Cardiac septum (tissue), 1 donor: ENCODE measurements at regions not wholly inside any gene's neighbourhood (a gene's known extent, or its start where the extent isn't known, plus 50 kb on each side); places are given as distances from the start of the nearest gene placed in this dataset.

Source experiments
- DNase-seq: peaks from one replicate; pipeline ENCODE4 v3.0.0-alpha.2; 2020; ENCODE audit warnings: low spot score
- intact Hi-C: fragments of 100-400 bp; cut with DNase I; formaldehyde crosslinking; loops from one replicate; pipeline ENCODE4 v1.14.0; 2022
- donor health status: DM: no; HTN: no; CAD: no.

GRCh38 chr1:62917314-62917713 is 133.4 kb downstream of the ATG4C start:
- no peak for DNase-seq
- intact Hi-C loops: no loop called here

- intact Hi-C loops: no loop called here
- DNase-seq: no peak
Measured at GRCh38 chr1:62917805-62918204, 133.9 kb downstream of the ATG4C start.

GRCh38 chr1:62918700-62919099 is 134.8 kb downstream of the ATG4C start:
- no peak for DNase-seq
- intact Hi-C loops: no loop called here

GRCh38 chr1:62922006-62922405 is 138.1 kb downstream of the ATG4C start:
- intact Hi-C loops: no loop called here
- DNase-seq: no peak

- no peak for DNase-seq
- intact Hi-C loops: no loop called here
Measured at GRCh38 chr1:62924983-62925790, 141.3 kb downstream of the ATG4C start.

- DNase-seq: no peak
- intact Hi-C loops: no loop called here
Measured at GRCh38 chr1:62926681-62927252, 142.8 kb downstream of the ATG4C start.

GRCh38 chr1:62928885-62929284 is 145.0 kb downstream of the ATG4C start:
- no peak for DNase-seq
- intact Hi-C loops: no loop called here

- intact Hi-C loops: no loop called here
- no peak for DNase-seq
Measured at GRCh38 chr1:62937634-62938296, 153.8 kb downstream of the ATG4C start.

- no peak for DNase-seq
- intact Hi-C loops: no loop called here
Measured at GRCh38 chr1:62941780-62942179, 157.8 kb downstream of the ATG4C start.

GRCh38 chr1:62946511-62946910 is 162.6 kb downstream of the ATG4C start:
- DNase-seq: no peak
- intact Hi-C loops: no loop called here

- no peak for DNase-seq
- intact Hi-C loops: no loop called here
Measured at GRCh38 chr1:62951428-62951827, 167.5 kb downstream of the ATG4C start.

GRCh38 chr1:62952596-62952995 is 168.7 kb downstream of the ATG4C start:
- intact Hi-C loops: no loop called here
- DNase-seq: no peak

GRCh38 chr1:62953633-62954032 is 169.7 kb downstream of the ATG4C start:
- no peak for DNase-seq
- intact Hi-C loops: no loop called here

- intact Hi-C loops: no loop called here
- DNase-seq: no peak
Measured at GRCh38 chr1:62954758-62955157, 170.8 kb downstream of the ATG4C start.

- intact Hi-C loops: no loop called here
- DNase-seq: no peak
Measured at GRCh38 chr1:62955666-62956065, 171.7 kb downstream of the ATG4C start.

GRCh38 chr1:62962014-62962812 is 178.3 kb downstream of the ATG4C start:
- DNase-seq: no peak
- intact Hi-C loops: loop anchor here (5.0 kb wide), 1 partner anchor 110 kb away; no protein-coding TSS in a partner anchor

- intact Hi-C loops: loop anchor here (5.0 kb wide), 1 partner anchor 109 kb away; no protein-coding TSS in a partner anchor
- DNase-seq: no peak
Measured at GRCh38 chr1:62962901-62963776, 179.2 kb downstream of the ATG4C start.

- intact Hi-C loops: loop anchor here (2.0 to 5.0 kb wide), 2 partner anchors 108 to 477 kb away; no protein-coding TSS in a partner anchor
- DNase-seq: no peak
Measured at GRCh38 chr1:62964141-62964540, 180.2 kb downstream of the ATG4C start.

- intact Hi-C loops: no loop called here
- no peak for DNase-seq
Measured at GRCh38 chr1:62967031-62967430, 183.1 kb downstream of the ATG4C start.
